NCI-H524 (cell line): ENCODE measurements at regions not wholly inside any gene's neighbourhood (a gene's known extent, or its start where the extent isn't known, plus 50 kb on each side); places are given as distances from the start of the nearest gene placed in this dataset.

ENCODE experiments used
- DNase-seq, 2 experiments: peaks; one replicate each; lab custom pipeline; 2025; lab: John Stamatoyannopoulos, UW

- no peak for DNase-seq
These were observed 63.8 kb upstream of the SLC4A4 start for GRCh38 chr4:71275004-71275403.

GRCh38 chr4:71275570-71275969 is 63.2 kb upstream of the SLC4A4 start:
- DNase-seq = no peak

GRCh38 chr4:71277353-71277752 is 61.5 kb upstream of the SLC4A4 start:
- DNase-seq = no peak

GRCh38 chr4:71283642-71284257 is 55.1 kb upstream of the SLC4A4 start:
- DNase-seq = no peak

GRCh38 chr4:71287305-71287704 is 51.5 kb upstream of the SLC4A4 start:
- no peak for DNase-seq

- no peak for DNase-seq
These were observed 49.9 kb upstream of the SLC4A4 start for GRCh38 chr4:71288875-71289274.
